GM12878 (cell line): ENCODE measurements at regions not wholly inside any gene's neighbourhood (a gene's known extent, or its start where the extent isn't known, plus 50 kb on each side); places are given as distances from the start of the nearest gene placed in this dataset.

Experiments
- ATAC-seq: fragments of 200-7000 bp; cut with Tn5 transposase; 3 replicates; pipeline ENCODE4 v1.9.1; 2020; ENCODE audit warnings: mild to moderate bottlenecking, moderate library complexity
- BruUV-seq: library from RNA; stranded (reverse); fragments of 400-500 nt; replicated peaks from 2 replicates; lab custom pipeline; 2021; lab: Mats Ljungman, UMichigan
- CTCF ChIA-PET: fragments of 300-600 bp; sonication (Branson Sonifier 250); formaldehyde crosslinking; extraction: SDS; loops from one replicate; lab custom pipeline; 2021; ENCODE audit warnings: inconsistent platforms; lab: Yijun Ruan, JAX
- POLR2A ChIA-PET: fragments of 350-600 bp; formaldehyde crosslinking; extraction: SDS; loops from one replicate; lab custom pipeline; 2021; ENCODE audit warnings: inconsistent platforms; lab: Charles Lee
- RAD21 ChIA-PET: fragments of 300-600 bp; sonication (Branson Sonifier 250); formaldehyde crosslinking; loops from one replicate; lab custom pipeline; 2023; ENCODE audit warnings: antibody characterized with exemption; ENCODE audit not compliant: unreplicated experiment; lab: Charles Lee
- SMC1A ChIA-PET: fragments of 300-600 bp; sonication (Branson Sonifier 250); formaldehyde crosslinking; loops from one replicate; lab custom pipeline; 2023; ENCODE audit not compliant: unreplicated experiment, uncharacterized antibody; lab: Charles Lee
- DNase-seq: peaks from one replicate; pipeline ENCODE4 v3.0.0-alpha.2; 2011; ENCODE audit warnings: low read depth, low spot score
- FAIRE-seq: peaks from 3 replicates; lab custom pipeline; 2011; peaks lifted over from hg19 to GRCh38; lab: Jason Lieb, UNC
- H2AFZ ChIP-seq: 2 replicates; pipeline ENCODE4 v1.6.0; 2011; ENCODE audit warnings: low read depth, low read length, control low read depth; ENCODE audit not compliant: control insufficient read depth
- H3K27ac ChIP-seq: 2 replicates; pipeline ENCODE4 v1.5.1; 2011; ENCODE audit warnings: control low read depth; ENCODE audit not compliant: control insufficient read depth, insufficient read depth
- H3K27me3 ChIP-seq, 2 experiments: replicated peaks in 1 of 2; 2 replicates each; pipeline versions ENCODE4 v1.6.0 to v1.6.1; 2011; ENCODE audit warnings: low read length in 1 of 2; ENCODE audit not compliant: control insufficient read depth in 2 of 2, insufficient read depth in 2 of 2
- H3K36me3 ChIP-seq, 2 experiments: 2 replicates each; pipeline ENCODE4 v1.5.1; 2011; ENCODE audit warnings: low read length in 1 of 2; ENCODE audit not compliant: control insufficient read depth in 2 of 2, insufficient read depth in 2 of 2
- H3K4me1 ChIP-seq: 2 replicates; pipeline ENCODE4 v1.6.1; 2011; ENCODE audit warnings: mild to moderate bottlenecking, low read length, moderate library complexity, mixed read lengths; ENCODE audit not compliant: control insufficient read depth, insufficient read depth
- H3K4me2 ChIP-seq: 2 replicates; pipeline ENCODE4 v1.6.0; 2011; ENCODE audit warnings: control low read depth; ENCODE audit not compliant: control insufficient read depth, insufficient read depth
- H3K4me3 ChIP-seq: fragments of 200-600 bp; sonication (generic); 2 replicates; pipeline ENCODE4 v1.5.1; 2016
- H3K79me2 ChIP-seq: 2 replicates; pipeline ENCODE4 v1.6.0; 2011; ENCODE audit warnings: low read length; ENCODE audit not compliant: control insufficient read depth, insufficient read depth
- H3K9ac ChIP-seq: 2 replicates; pipeline ENCODE4 v1.8.0; 2011; ENCODE audit warnings: low read length, control low read depth, mixed read lengths; ENCODE audit not compliant: control insufficient read depth, insufficient read depth
- H3K9me3 ChIP-seq: replicated peaks from 3 replicates; pipeline ENCODE4 v1.5.1; 2011; ENCODE audit warnings: mild to moderate bottlenecking, low read length; ENCODE audit not compliant: control insufficient read depth, insufficient read depth
- H4K20me1 ChIP-seq: 2 replicates; pipeline ENCODE4 v1.6.0; 2011; ENCODE audit not compliant: control insufficient read depth, insufficient read depth
- CBX5 ChIP-seq: sonication (generic); IDR thresholded peaks from 2 replicates; pipeline ENCODE4 v1.6.1; 2016; ENCODE audit warnings: low read depth, moderate library complexity, mild to moderate bottlenecking, inconsistent platforms
- EED ChIP-seq: sonication (generic); IDR thresholded peaks from 2 replicates; pipeline ENCODE4 v1.6.1; 2016; ENCODE audit warnings: antibody characterized with exemption, low read depth
- PAX5 ChIP-seq: IDR thresholded peaks from 2 replicates; pipeline ENCODE4 v1.6.1; 2011; ENCODE audit warnings: low read depth, low read length, borderline replicate concordance
- POLR2AphosphoS2 ChIP-seq: IDR thresholded peaks from 2 replicates; pipeline ENCODE4 v1.6.1; 2011; ENCODE audit warnings: low read depth, mild to moderate bottlenecking, low read length, improper control_type of control experiment, moderate library complexity
- RAD21 ChIP-seq: IDR thresholded peaks from 2 replicates; pipeline ENCODE4 v1.6.1; 2011; ENCODE audit warnings: mild to moderate bottlenecking, low read depth, low read length, moderate library complexity; ENCODE audit not compliant: insufficient read depth
- RFX5 ChIP-seq: IDR thresholded peaks from 2 replicates; pipeline ENCODE4 v1.6.1; 2011; ENCODE audit warnings: low read depth, low read length, improper control_type of control experiment
- RUNX3 ChIP-seq: IDR thresholded peaks from 2 replicates; pipeline ENCODE4 v1.6.1; 2012; ENCODE audit warnings: low read length, inconsistent platforms
- SKIL ChIP-seq: fragments of 450-650 bp; IDR thresholded peaks from 2 replicates; pipeline ENCODE4 v1.6.1; 2017; ENCODE audit warnings: mild to moderate bottlenecking, low read depth, inconsistent platforms; ENCODE audit not compliant: poor library complexity, severe bottlenecking
- SREBF1 ChIP-seq: IDR thresholded peaks from 2 replicates; pipeline ENCODE4 v1.6.1; 2012; ENCODE audit warnings: mild to moderate bottlenecking, low read length
- SUZ12 ChIP-seq: fragments of 200-600 bp; sonication (generic); IDR thresholded peaks from one replicate; pipeline ENCODE4 v1.6.1; 2018; ENCODE audit warnings: antibody characterized with exemption, mild to moderate bottlenecking; ENCODE audit not compliant: unreplicated experiment
- ZNF207 ChIP-seq: fragments of 450-650 bp; IDR thresholded peaks from 2 replicates; pipeline ENCODE4 v1.6.1; 2014; ENCODE audit warnings: antibody characterized with exemption, mild to moderate bottlenecking, borderline replicate concordance
- ZNF24 ChIP-seq: fragments of 450-650 bp; IDR thresholded peaks from 2 replicates; pipeline ENCODE4 v1.6.1; 2017; ENCODE audit warnings: antibody characterized with exemption, mild to moderate bottlenecking
- ZNF384 ChIP-seq: IDR thresholded peaks from 2 replicates; pipeline ENCODE4 v1.6.1; 2012; ENCODE audit warnings: low read depth, mild to moderate bottlenecking, low read length, improper control_type of control experiment, borderline replicate concordance
- WGBS: methylation state at CpG from one replicate; pipeline ENCODE4 v1.1.6; 2016; ENCODE audit warnings: low lambda C conversion rate; ENCODE audit not compliant: insufficient replicate concordance, insufficient coverage; ENCODE audit errors: missing lambda C conversion rate; 5-methylcytosine and 5-hydroxymethylcytosine counted together
- in situ Hi-C: fragments of 300-500 bp; cut with MboI; formaldehyde crosslinking; loops from 9 replicates; pipeline ENCODE4 v1.14.3; 2018; ENCODE audit warnings: mixed read lengths
- intact Hi-C: fragments of 100-400 bp; cut with micrococcal nuclease; formaldehyde crosslinking; loops from one replicate; pipeline ENCODE4 v1.14.2; 2022; ENCODE audit not compliant: unreplicated experiment
- TF ChIP-seq, protein P1 (sequence below): IDR thresholded peaks from 2 replicates; pipeline ENCODE4 v1.6.1; 2011; ENCODE audit warnings: low read depth, low read length, improper control_type of control experiment, borderline replicate concordance
- TF ChIP-seq, protein P2 (sequence below): IDR thresholded peaks from 2 replicates; pipeline ENCODE4 v1.6.1; 2011; ENCODE audit warnings: borderline replicate concordance, low read depth, mild to moderate bottlenecking, moderate library complexity, mixed read lengths, low read length; ENCODE audit not compliant: insufficient read depth; ENCODE audit errors: extremely low read length

DNA sequence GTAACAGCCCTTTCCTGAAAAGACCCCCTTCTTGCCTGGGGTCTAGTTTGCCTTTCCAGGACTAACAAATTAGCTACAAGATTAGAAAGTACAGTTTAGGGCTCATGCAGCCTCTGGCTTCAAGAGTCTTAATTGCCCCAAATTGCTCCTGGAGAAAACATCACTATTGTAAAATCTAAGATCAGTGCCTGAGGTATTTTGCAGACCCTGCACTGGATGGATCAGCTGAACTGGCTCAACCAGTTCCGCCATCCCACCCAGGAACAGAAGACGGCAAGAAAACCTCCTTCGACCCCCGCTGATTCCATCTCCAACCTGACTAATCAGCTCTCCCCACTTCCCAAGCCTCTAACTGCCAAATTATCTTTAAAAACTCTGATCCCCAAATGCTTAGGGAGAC, 236.5 kb upstream of the KCNG1 start:
- Histone ChIP-seq H2AFZ (no peak overlapping the region), H3K27me3 (peaks cover 0 to 1% of the 10 kb centered on the region in 2 experiments; a peak in 1 of 4 replicates), H3K79me2 (no peaks in the 10 kb centered on the region), H3K4me3 (no peak overlapping the region), H3K9ac (no peak overlapping the region), H3K27ac (no peak overlapping the region), H4K20me1 (no peaks in the 10 kb centered on the region), H3K4me1 (no peaks in the 10 kb centered on the region), H3K36me3 (no peaks in the 10 kb centered on the region), H3K9me3 (no peaks in the 10 kb centered on the region), H3K4me2 (no peak overlapping the region)
- DNase-seq (no peak), ATAC-seq (no peak), FAIRE-seq (no peak)
- ChIA-PET SMC1A (no interaction called here), CTCF (no interaction called here), RAD21 (no interaction called here), POLR2A (no interaction called here)
- in situ Hi-C loops (no loop called here), intact Hi-C loops (no loop called here)
- 54% methylated on average over 4 of the region's 4 CpGs for WGBS
- BruUV-seq: no TSS peak
- TF ChIP-seq CBX5 (no peak), EED (no peak), SUZ12 (no peak), ZNF24 (no peak)
- TF ChIP-seq, protein P1, sequence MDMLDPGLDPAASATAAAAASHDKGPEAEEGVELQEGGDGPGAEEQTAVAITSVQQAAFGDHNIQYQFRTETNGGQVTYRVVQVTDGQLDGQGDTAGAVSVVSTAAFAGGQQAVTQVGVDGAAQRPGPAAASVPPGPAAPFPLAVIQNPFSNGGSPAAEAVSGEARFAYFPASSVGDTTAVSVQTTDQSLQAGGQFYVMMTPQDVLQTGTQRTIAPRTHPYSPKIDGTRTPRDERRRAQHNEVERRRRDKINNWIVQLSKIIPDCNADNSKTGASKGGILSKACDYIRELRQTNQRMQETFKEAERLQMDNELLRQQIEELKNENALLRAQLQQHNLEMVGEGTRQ: no peak

DNA sequence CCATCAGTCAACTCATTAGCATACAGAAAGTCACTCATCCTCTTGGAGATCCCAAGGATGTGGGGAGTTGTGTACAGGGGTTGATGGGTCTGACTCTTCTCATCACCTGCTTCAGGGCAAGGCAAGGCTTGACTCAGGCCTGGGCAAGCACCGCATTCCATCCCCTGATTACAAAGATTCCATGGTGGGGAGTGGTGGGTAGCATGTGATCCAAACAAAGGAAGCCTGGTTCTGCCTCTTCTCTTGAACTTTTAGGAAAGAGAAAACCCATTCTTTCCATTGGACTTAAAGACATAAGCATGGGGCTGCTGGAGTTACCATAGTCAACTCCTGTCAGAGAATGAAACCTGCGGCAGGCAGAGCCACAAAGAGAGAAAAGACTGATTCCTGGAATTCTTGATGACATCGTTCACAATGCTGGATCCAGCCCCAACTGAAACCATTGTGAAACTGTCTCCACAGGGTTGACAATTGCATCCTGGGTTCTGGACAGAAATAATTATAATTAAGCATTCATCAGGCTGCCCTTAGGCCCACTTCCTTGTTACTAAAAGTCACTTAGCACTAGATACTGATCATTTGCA, 235.8 kb upstream of the KCNG1 start:
- in situ Hi-C loops (no loop called here), intact Hi-C loops (no loop called here)
- FAIRE-seq: no peak
- no TSS peak for BruUV-seq
- ATAC-seq: no peak
- Histone ChIP-seq H3K27ac (no peak overlapping the region), H3K4me3 (no peak overlapping the region), H4K20me1 (no peaks in the 10 kb centered on the region), H3K79me2 (no peaks in the 10 kb centered on the region), H3K27me3 (peaks cover 0 to 1% of the 10 kb centered on the region in 2 experiments; a peak in 1 of 4 replicates), H3K4me2 (no peak overlapping the region), H3K4me1 (no peaks in the 10 kb centered on the region), H2AFZ (no peak overlapping the region), H3K9me3 (no peaks in the 10 kb centered on the region), H3K9ac (no peak overlapping the region), H3K36me3 (no peaks in the 10 kb centered on the region)
- 24% methylated on average over 3 of the region's 3 CpGs for WGBS
- CTCF ChIA-PET: no interaction called here
- POLR2A ChIA-PET: no interaction called here
- SMC1A ChIA-PET: no interaction called here
- DNase-seq: no peak
- RAD21 ChIA-PET: no interaction called here
- no peak for TF ChIP-seq ZNF207
- TF ChIP-seq EED: no peak
- no peak for TF ChIP-seq RUNX3
- TF ChIP-seq, protein P2, sequence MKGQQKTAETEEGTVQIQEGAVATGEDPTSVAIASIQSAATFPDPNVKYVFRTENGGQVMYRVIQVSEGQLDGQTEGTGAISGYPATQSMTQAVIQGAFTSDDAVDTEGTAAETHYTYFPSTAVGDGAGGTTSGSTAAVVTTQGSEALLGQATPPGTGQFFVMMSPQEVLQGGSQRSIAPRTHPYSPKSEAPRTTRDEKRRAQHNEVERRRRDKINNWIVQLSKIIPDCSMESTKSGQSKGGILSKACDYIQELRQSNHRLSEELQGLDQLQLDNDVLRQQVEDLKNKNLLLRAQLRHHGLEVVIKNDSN: no peak
- TF ChIP-seq RFX5: no peak
- no peak for TF ChIP-seq ZNF384
- no peak for TF ChIP-seq POLR2AphosphoS2
- TF ChIP-seq CBX5: no peak
- TF ChIP-seq PAX5: no peak
- no peak for TF ChIP-seq RAD21
- no peak for TF ChIP-seq SREBF1
- no peak for TF ChIP-seq SKIL
